CD4-positive, alpha-beta T cell treated with Interleukin-21 for 1 hour (primary cell): ENCODE measurements at regions not wholly inside any gene's neighbourhood (a gene's known extent, or its start where the extent isn't known, plus 50 kb on each side); places are given as distances from the start of the nearest gene placed in this dataset.
A peak's percentile ranks its signal among the peaks of the same experiment; 100 is the strongest.

ENCODE experiments used
- DNase-seq: peaks from one replicate; pipeline ENCODE4 v3.0.0-alpha.2; 2020

- no peak for DNase-seq
These were observed 275.1 kb upstream of the ANKRD55 start for GRCh38 chr5:56508249-56508648.

GRCh38 chr5:56507351-56507930 lies 274.3 kb upstream of the ANKRD55 start:
- no peak for DNase-seq

GRCh38 chr5:56506211-56506965 lies 273.3 kb upstream of the ANKRD55 start:
- no peak for DNase-seq

- DNase-seq: no peak
These were observed 270.8 kb upstream of the ANKRD55 start for GRCh38 chr5:56503929-56504328.

GRCh38 chr5:56501781-56502557 lies 268.8 kb upstream of the ANKRD55 start:
- peak; percentile 15 for DNase-seq

GRCh38 chr5:56499901-56500300 lies 266.8 kb upstream of the ANKRD55 start:
- DNase-seq: no peak

- DNase-seq: no peak
These were observed 266.4 kb upstream of the ANKRD55 start for GRCh38 chr5:56499491-56499890.

- DNase-seq: no peak
These were observed 265.7 kb upstream of the ANKRD55 start for GRCh38 chr5:56498759-56499395.

- no peak for DNase-seq
These were observed 263.5 kb upstream of the ANKRD55 start for GRCh38 chr5:56496581-56497063.

GRCh38 chr5:56494300-56494731 lies 261.2 kb upstream of the ANKRD55 start:
- DNase-seq: no peak

GRCh38 chr5:56493766-56494165 lies 260.6 kb upstream of the ANKRD55 start:
- no peak for DNase-seq

- no peak for DNase-seq
These were observed 260.2 kb upstream of the ANKRD55 start for GRCh38 chr5:56493308-56493707.

GRCh38 chr5:56492812-56493211 lies 259.7 kb upstream of the ANKRD55 start:
- DNase-seq: no peak

- peak; percentile 13 for DNase-seq
These were observed 257.9 kb upstream of the ANKRD55 start for GRCh38 chr5:56490971-56491468.

- DNase-seq: no peak
These were observed 256.1 kb upstream of the ANKRD55 start for GRCh38 chr5:56489272-56489671.

- DNase-seq: no peak
These were observed 254.5 kb upstream of the ANKRD55 start for GRCh38 chr5:56487528-56488115.

- DNase-seq: no peak
These were observed 249.2 kb upstream of the ANKRD55 start for GRCh38 chr5:56482363-56482762.

GRCh38 chr5:56481428-56482357 lies 248.6 kb upstream of the ANKRD55 start:
- DNase-seq: peak; percentile 45

GRCh38 chr5:56480705-56481427 lies 247.7 kb upstream of the ANKRD55 start:
- peak; percentile 23 for DNase-seq

- peak; percentile 39 for DNase-seq
These were observed 247.1 kb upstream of the ANKRD55 start for GRCh38 chr5:56480078-56480704.
